GM18502 (cell line): ENCODE measurements at regions not wholly inside any gene's neighbourhood (a gene's known extent, or its start where the extent isn't known, plus 50 kb on each side); places are given as distances from the start of the nearest gene placed in this dataset.

ENCODE experiments used
- ATAC-seq: cut with Tn5 transposase; IDR thresholded peaks from one replicate; pipeline ENCODE4 v1.9.1; 2021; ENCODE audit warnings: mild to moderate bottlenecking; ENCODE audit not compliant: unreplicated experiment, poor library complexity

- no peak for ATAC-seq
These were observed 1010.3 kb downstream of the KCNT2 start for GRCh38 chr1:195597891-195598290.

GRCh38 chr1:195594773-195595172 is 1013.5 kb downstream of the KCNT2 start:
- ATAC-seq: no peak

DNA sequence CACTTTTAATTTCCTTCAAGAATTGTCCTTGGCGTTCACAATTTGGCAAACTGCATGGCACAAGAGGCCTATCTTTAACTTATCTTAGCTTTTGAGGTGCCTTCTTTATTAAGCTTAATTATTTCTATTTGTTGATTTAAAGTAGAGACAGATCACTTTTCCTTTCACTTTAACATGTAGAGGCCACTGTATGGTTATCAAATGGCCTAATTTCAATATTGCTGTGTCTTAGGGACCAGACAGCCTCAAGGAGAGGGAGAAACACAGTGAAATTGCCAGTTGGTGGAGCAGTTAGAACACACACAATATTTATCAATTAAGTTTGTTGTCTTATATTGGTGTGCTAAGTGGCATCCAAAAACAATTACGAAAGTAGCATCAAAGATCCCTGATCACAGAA is 1013.9 kb downstream of the KCNT2 start:
- ATAC-seq: no peak

- no peak for ATAC-seq
These were observed 1016.1 kb downstream of the KCNT2 start for GRCh38 chr1:195591917-195592672.

- ATAC-seq: no peak
These were observed 1017.6 kb downstream of the KCNT2 start for GRCh38 chr1:195590649-195591048.

- no peak for ATAC-seq
These were observed 1023.2 kb downstream of the KCNT2 start for GRCh38 chr1:195584870-195585624.

GRCh38 chr1:195580988-195581387 is 1027.3 kb downstream of the KCNT2 start:
- no peak for ATAC-seq

GRCh38 chr1:195577748-195578147 is 1030.5 kb downstream of the KCNT2 start:
- ATAC-seq: no peak

- ATAC-seq: no peak
These were observed 1031.6 kb downstream of the KCNT2 start for GRCh38 chr1:195576641-195577040.

DNA sequence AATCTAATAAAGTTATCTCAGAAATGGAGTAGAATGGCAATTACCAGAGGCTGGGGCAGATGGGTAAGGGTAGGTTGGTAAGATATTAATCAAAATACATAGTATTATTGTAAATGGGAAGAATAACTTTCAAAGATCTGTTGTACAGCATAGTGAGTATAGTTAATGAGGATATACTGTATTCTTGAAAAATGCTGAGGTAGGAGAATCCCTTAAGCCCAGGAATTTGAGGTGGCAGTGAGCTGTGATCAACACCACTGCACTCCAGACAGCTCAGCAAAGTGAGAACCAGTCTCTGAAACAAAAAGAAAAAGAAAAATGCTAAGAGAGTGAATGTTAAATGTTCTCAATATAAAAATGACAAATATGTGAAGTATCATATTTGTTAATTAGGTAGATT is 1033.7 kb downstream of the KCNT2 start:
- ATAC-seq: no peak

DNA sequence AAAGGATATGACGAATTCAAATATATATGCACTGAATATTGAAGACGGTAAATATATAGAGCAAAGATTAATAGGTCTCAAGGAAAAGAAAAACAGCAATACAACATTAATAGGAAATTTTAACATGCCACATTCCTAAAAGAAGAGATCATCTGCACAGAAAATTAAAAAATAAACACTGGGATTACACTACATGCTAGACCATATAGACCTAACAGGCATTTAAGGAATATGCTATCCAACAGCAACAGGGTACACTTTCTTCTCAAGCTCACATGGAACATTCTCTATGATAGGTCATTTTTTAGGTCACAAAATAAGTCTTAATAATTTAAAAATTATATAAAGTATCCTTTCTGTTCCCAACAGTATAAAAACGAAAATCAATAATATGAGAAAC is 1038.3 kb downstream of the KCNT2 start:
- ATAC-seq: no peak

DNA sequence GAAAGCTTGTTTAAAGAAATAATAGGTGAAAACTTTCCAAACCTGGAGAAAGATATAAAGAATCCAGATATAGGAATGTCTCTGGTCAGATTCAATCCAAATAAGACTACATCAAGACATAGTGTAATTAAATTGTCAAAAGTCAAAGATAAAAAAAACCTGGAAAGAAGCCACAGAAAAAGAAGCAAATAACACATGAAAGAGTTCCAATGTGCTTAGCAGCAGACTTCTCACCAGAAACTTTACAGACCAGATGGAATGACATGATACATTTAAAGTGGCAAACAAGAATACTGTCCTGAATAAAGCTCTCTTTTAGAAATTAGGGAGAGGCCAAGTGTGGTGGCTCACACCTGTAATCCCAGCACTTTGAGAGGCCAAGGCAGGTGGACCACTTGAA is 1039.9 kb downstream of the KCNT2 start:
- ATAC-seq: no peak

GRCh38 chr1:195562074-195562473 is 1046.2 kb downstream of the KCNT2 start:
- no peak for ATAC-seq

DNA sequence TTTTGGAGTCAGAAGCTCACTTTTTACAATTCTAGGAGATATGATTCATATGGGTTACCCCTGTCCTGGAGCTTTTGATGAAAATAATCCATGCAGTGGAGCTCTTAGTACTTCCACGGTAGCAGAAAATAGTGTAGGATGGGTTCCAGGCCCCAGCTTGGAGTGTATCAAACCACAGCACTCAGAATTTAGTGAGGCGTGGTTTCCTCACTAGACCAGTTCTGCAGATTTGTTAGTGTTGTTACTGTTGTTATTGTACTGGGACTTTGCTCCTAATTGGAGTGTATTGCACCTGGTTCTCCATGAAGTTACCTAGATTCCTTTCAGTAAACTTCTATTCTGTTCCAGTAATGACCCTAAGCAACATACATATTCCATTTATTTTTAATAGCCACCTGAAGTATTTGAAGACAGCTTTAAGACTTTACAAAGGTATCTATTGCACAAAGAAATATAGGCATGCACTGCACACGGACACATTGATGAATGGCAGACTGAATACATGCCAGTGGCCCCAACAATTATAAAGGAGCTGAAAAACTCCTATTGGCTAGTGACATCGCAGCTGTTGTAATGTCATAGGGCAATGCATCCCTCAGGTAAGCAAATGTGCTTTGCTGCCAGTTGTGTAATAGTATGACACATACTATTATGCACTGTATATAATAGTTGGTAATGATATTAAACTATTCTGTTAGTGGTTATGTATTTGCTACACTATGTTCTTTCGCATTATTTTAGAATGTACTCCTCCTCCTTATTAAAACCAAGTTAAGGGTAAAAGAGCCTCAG is 1058.0 kb downstream of the KCNT2 start:
- no peak for ATAC-seq

GRCh38 chr1:195530961-195531360 is 1077.3 kb downstream of the KCNT2 start:
- ATAC-seq: no peak

GRCh38 chr1:195529881-195530280 is 1078.4 kb downstream of the KCNT2 start:
- no peak for ATAC-seq

DNA sequence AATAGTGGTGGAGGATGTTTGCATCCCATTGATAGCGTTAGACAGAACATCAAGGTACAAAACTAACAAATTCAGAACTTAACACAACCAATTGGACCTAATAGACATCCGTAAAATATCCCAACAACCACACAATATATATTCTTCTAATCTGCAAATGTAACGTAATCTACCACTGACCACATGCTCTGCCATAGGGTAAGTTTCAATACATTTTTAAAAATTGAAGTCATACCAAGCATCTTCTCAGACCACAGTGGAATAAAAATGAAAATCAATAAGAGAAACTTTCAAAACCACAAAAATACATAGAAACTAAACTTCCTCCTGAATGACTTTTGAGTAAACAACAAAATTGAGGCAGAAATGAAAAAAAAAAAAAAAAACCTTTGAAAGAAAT is 1087.5 kb downstream of the KCNT2 start:
- no peak for ATAC-seq

- no peak for ATAC-seq
These were observed 1092.2 kb downstream of the KCNT2 start for GRCh38 chr1:195516036-195516435.

- ATAC-seq: no peak
These were observed 1096.7 kb downstream of the KCNT2 start for GRCh38 chr1:195511501-195511900.

DNA sequence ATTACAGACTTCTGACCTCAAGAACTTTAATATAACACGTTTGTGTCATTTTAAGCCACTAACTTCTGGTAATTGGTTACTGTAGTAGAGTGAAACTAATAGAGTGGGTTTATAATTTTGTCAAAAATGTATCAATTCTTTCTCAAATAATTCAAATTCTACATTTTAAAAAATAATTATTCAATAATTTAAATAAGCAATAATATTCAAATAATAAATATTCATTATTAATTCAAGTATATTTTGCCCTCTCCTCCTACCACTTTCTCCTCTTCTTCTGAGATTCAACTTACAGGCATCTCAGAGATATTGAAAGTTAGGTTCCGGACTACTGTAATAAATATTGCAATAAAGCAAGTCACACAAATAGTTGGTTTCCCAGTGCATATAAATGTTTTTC is 1107.1 kb downstream of the KCNT2 start:
- no peak for ATAC-seq
